DND-41 (cell line): ENCODE measurements at regions not wholly inside any gene's neighbourhood (a gene's known extent, or its start where the extent isn't known, plus 50 kb on each side); places are given as distances from the start of the nearest gene placed in this dataset.

Experiments
- CTCF ChIP-seq: IDR thresholded peaks from 2 replicates; pipeline ENCODE4 v1.5.1; 2012; ENCODE audit warnings: borderline replicate concordance, low read length, moderate library complexity, mild to moderate bottlenecking; ENCODE audit not compliant: poor library complexity, severe bottlenecking; ENCODE audit errors: extremely low read depth
- EZH2 ChIP-seq: IDR thresholded peaks from 3 replicates; pipeline ENCODE4 v1.6.1; 2012; ENCODE audit warnings: borderline replicate concordance, low read depth, mild to moderate bottlenecking, moderate library complexity, low read length, inconsistent platforms; ENCODE audit not compliant: severe bottlenecking

DNA sequence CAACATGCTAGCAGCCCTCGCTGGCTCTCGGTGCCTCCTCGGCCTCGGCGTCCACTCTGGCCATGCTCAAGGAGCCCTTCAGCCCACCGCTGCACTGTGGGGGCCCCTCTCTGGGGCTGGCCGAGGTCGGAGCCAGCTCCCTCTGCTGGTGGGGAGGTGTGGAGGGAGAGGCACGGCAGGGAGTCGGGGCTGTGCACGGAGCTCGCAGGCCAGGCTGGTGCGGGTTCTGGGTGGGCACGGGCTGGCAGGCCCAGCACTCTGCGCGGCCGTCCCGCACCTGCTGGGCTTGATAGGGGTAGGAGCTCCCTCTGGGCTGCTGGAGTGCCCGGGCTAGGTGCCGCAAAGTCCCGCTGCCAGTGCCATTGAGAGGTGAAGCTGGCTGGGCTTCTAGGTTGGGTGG, 251.0 kb downstream of the SQOR start:
- TF ChIP-seq EZH2, result no peak
- TF ChIP-seq CTCF, result no peak
